ENCODE measurements at regions not wholly inside any gene's neighbourhood (a gene's known extent, or its start where the extent isn't known, plus 50 kb on each side); places are given as distances from the start of the nearest gene placed in this dataset.
"Not testable (repeated sequence)": the region's sequence is repeated elsewhere in the genome, so short reads cannot be mapped to it uniquely, and the experiment has no call there.

- no peak for DNase-seq
Observed at GRCh38 chr1:48082271-48082962, 85.2 kb upstream of the TRABD2B start.

- DNase-seq = no peak
Observed at GRCh38 chr1:48080331-48081255, 83.4 kb upstream of the TRABD2B start.

- no peak for DNase-seq
Observed at GRCh38 chr1:48079096-48079495, 81.9 kb upstream of the TRABD2B start.

- DNase-seq = no peak
Observed at GRCh38 chr1:48077795-48078222, 80.6 kb upstream of the TRABD2B start.

GRCh38 chr1:48076017-48076416, 78.8 kb upstream of the TRABD2B start:
- no peak for DNase-seq

GRCh38 chr1:48073798-48074530, 76.8 kb upstream of the TRABD2B start:
- no peak for DNase-seq

- no peak for DNase-seq
Observed at GRCh38 chr1:48071513-48071912, 74.3 kb upstream of the TRABD2B start.

- DNase-seq = no peak
Observed at GRCh38 chr1:48070396-48070750, 73.2 kb upstream of the TRABD2B start.

- DNase-seq = no peak
Observed at GRCh38 chr1:48069662-48070395, 72.6 kb upstream of the TRABD2B start.

GRCh38 chr1:48068206-48068605, 71.0 kb upstream of the TRABD2B start:
- no peak for DNase-seq

GRCh38 chr1:48066936-48067335, 69.8 kb upstream of the TRABD2B start:
- no peak for DNase-seq

GRCh38 chr1:48064693-48065092, 67.5 kb upstream of the TRABD2B start:
- not testable (repeated sequence) for DNase-seq

GRCh38 chr1:48062353-48062752, 65.2 kb upstream of the TRABD2B start:
- DNase-seq = no peak

- peak; percentile 19 for DNase-seq
Observed at GRCh38 chr1:48061162-48062136, 64.3 kb upstream of the TRABD2B start.

GRCh38 chr1:48059289-48059688, 62.1 kb upstream of the TRABD2B start:
- DNase-seq = no peak

- DNase-seq = no peak
Observed at GRCh38 chr1:48058135-48059025, 61.2 kb upstream of the TRABD2B start.

- no peak for DNase-seq
Observed at GRCh38 chr1:48057249-48057648, 60.1 kb upstream of the TRABD2B start.

GRCh38 chr1:48055876-48056764, 58.9 kb upstream of the TRABD2B start:
- DNase-seq = no peak

- no peak for DNase-seq
Observed at GRCh38 chr1:48054232-48054631, 57.0 kb upstream of the TRABD2B start.
